ENCODE measurements at regions not wholly inside any gene's neighbourhood (a gene's known extent, or its start where the extent isn't known, plus 50 kb on each side); places are given as distances from the start of the nearest gene placed in this dataset.

DNA sequence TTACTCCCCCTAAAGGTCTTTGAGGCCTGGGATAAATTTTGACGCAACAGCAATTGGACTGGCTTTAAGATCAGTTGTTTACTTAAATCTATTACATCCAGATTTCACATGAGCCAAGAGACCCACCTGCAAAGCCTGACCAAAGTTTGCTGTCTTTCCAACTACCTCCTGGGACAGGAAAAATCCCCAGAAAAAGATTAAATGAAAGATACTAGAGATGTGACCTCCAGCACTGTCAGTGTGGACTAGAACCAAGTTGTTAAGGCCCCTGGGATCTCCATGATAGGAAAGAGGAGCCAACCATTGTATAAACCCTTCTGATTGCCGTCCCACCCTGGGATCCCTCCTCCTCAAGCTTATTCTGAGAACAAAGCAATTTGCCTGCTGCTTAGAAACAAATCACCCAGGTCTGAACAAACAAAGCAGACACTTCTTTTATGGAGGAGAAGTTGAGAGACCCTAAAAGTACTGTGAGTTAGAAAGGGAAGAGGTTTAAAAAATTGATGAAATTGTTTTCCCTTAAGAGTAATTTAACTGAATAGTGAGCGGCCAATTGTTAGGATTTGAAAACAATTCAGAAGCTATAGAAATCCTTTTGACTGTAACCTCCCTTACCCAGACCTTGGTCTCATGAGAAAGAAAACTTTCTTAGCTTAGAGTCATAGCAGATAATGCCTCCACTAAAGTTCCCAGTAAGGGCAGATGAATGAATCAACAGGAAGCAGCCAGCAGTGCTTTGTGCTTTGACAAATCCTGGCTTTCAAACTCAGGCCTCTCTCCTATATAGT, 255.2 kb downstream of the TMEM167A start:
- POLR2A ChIA-PET, result no interaction called here
- intact Hi-C loops (cut with micrococcal nuclease; ENCODE audit: unreplicated experiment), result no loop called here
- BruUV-seq (replicated peaks), result no TSS peak

DNA sequence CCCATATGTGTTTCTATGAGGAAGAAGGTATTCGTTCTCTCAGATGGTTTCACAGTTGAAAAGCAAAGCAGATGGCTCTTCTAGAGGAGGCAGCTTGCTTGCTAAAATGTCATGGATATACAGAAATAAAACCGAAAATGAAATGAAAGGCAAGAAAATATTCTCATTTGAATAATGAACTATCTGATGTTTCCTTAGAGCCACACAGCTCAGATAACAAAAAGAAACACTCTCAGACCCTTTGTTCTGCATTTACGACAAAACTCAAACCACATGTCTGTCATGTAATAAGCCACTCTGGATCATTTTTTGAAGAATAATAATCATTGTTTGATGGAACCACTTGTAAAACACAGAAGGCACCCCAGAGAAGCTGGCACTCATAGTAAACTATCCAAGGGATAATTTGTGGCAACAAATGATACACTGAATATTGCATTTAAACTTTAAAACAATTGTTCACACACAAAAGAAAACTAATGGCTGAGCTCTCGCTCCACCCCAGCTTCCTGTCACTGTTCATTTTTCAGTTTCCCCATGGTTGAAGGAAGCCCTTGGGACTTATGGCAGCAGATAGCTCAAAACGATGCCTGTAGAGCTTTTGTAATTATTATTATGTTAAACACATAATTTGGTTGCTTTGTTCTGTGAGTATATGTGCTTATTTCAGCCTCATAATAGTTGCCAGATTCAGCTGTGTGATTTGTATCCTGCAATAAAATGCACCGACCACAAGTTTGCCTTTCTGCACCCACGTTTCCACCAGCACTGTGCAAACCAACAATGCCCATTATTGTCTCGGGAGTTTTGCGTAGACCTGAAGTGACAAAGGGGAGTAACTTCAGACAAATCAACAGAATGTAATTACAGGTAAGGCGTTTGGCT, 256.0 kb downstream of the TMEM167A start:
- no TSS peak for BruUV-seq (replicated peaks)
- CTCF ChIA-PET (ENCODE audit: unreplicated experiment), result no interaction called here
- DNase-seq (ENCODE audit: low spot score), result no peak
- POLR2A ChIA-PET, result no interaction called here
- TF ChIP-seq, protein P1, sequence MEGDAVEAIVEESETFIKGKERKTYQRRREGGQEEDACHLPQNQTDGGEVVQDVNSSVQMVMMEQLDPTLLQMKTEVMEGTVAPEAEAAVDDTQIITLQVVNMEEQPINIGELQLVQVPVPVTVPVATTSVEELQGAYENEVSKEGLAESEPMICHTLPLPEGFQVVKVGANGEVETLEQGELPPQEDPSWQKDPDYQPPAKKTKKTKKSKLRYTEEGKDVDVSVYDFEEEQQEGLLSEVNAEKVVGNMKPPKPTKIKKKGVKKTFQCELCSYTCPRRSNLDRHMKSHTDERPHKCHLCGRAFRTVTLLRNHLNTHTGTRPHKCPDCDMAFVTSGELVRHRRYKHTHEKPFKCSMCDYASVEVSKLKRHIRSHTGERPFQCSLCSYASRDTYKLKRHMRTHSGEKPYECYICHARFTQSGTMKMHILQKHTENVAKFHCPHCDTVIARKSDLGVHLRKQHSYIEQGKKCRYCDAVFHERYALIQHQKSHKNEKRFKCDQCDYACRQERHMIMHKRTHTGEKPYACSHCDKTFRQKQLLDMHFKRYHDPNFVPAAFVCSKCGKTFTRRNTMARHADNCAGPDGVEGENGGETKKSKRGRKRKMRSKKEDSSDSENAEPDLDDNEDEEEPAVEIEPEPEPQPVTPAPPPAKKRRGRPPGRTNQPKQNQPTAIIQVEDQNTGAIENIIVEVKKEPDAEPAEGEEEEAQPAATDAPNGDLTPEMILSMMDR (conservative IDR thresholded peaks at IDR 0.05; ENCODE audit: low read length), result no peak
- no peak for TF ChIP-seq EZH2phosphoT487 (IDR thresholded peaks at IDR 0.05; ENCODE audit: borderline replicate concordance, low read depth, low read length)
- Histone ChIP-seq H3K36me3 (ENCODE audit: insufficient read depth, low read length) (no peaks in the 10 kb centered on the region), H3K4me1 (ENCODE audit: insufficient read depth, low read length, poor library complexity, severe bottlenecking) (no peaks in the 10 kb centered on the region), H3K27ac (ENCODE audit: low read depth, low read length, poor library complexity, severe bottlenecking) (no peak overlapping the region), H3K4me2 (ENCODE audit: low read length) (no peak overlapping the region), H3K79me2 (ENCODE audit: insufficient read depth, low read depth, low read length) (no peaks in the 10 kb centered on the region), H3K4me3 (ENCODE audit: low read depth, low read length, poor library complexity, severe bottlenecking) (no peak overlapping the region), H3K9me3 (ENCODE audit: low read length) (no peaks in the 10 kb centered on the region), H3K9me2 (ENCODE audit: insufficient read depth, low read length) (no peaks in the 10 kb centered on the region), H2AFZ (ENCODE audit: low read length) (no peak overlapping the region), H4K20me1 (ENCODE audit: insufficient read depth, low read length) (no peaks in the 10 kb centered on the region)
- intact Hi-C loops (cut with micrococcal nuclease; ENCODE audit: unreplicated experiment), result no loop called here

More for the DNA sequence above, 255.2 kb downstream of the TMEM167A start:
- Histone ChIP-seq H3K4me1 (ENCODE audit: insufficient read depth, low read length, poor library complexity, severe bottlenecking) (no peaks in the 10 kb centered on the region), H4K20me1 (ENCODE audit: insufficient read depth, low read length) (no peaks in the 10 kb centered on the region), H2AFZ (ENCODE audit: low read length) (no peak overlapping the region), H3K9me2 (ENCODE audit: insufficient read depth, low read length) (no peaks in the 10 kb centered on the region), H3K9me3 (ENCODE audit: low read length) (no peaks in the 10 kb centered on the region), H3K36me3 (ENCODE audit: insufficient read depth, low read length) (no peaks in the 10 kb centered on the region), H3K79me2 (ENCODE audit: insufficient read depth, low read depth, low read length) (no peaks in the 10 kb centered on the region), H3K4me3 (ENCODE audit: low read depth, low read length, poor library complexity, severe bottlenecking) (no peak overlapping the region), H3K4me2 (ENCODE audit: low read length) (no peak overlapping the region), H3K27ac (ENCODE audit: low read depth, low read length, poor library complexity, severe bottlenecking) (no peak overlapping the region)
- TF ChIP-seq, protein P1 (conservative IDR thresholded peaks at IDR 0.05; ENCODE audit: low read length), result no peak
- TF ChIP-seq EZH2phosphoT487 (IDR thresholded peaks at IDR 0.05; ENCODE audit: borderline replicate concordance, low read depth, low read length), result no peak
- no peak for DNase-seq (ENCODE audit: low spot score)
- CTCF ChIA-PET (ENCODE audit: unreplicated experiment), result no interaction called here
